ENCODE measurements at regions not wholly inside any gene's neighbourhood (a gene's known extent, or its start where the extent isn't known, plus 50 kb on each side); places are given as distances from the start of the nearest gene placed in this dataset.

GRCh38 chrX:14359727-14360126 is 169.6 kb upstream of the GLRA2 start:
- in situ Hi-C loops (cut with HindIII; ENCODE audit: low pct_ligation_motif_present, low sequenced_read_pairs): no loop called here
- H3K4me3 ChIP-seq (ENCODE audit: low read depth, low read length): no peak overlapping the region
- no peaks in the 10 kb centered on the region for H3K27me3 ChIP-seq (replicated peaks)
- no peaks in the 10 kb centered on the region for H3K36me3 ChIP-seq (replicated peaks)
- TF ChIP-seq CTCF (IDR thresholded peaks at IDR 0.05; ENCODE audit: low read depth, low read length, missing control alignments): no peak
- DNase-seq: no peak
- H3K27ac ChIP-seq: no peak overlapping the region

GRCh38 chrX:14359316-14359715 is 170.0 kb upstream of the GLRA2 start:
- no peak overlapping the region for H3K4me3 ChIP-seq (ENCODE audit: low read depth, low read length)
- H3K36me3 ChIP-seq (replicated peaks): no peaks in the 10 kb centered on the region
- no peak for TF ChIP-seq CTCF (IDR thresholded peaks at IDR 0.05; ENCODE audit: low read depth, low read length, missing control alignments)
- DNase-seq: no peak
- H3K27ac ChIP-seq: no peak overlapping the region
- in situ Hi-C loops (cut with HindIII; ENCODE audit: low pct_ligation_motif_present, low sequenced_read_pairs): no loop called here
- no peaks in the 10 kb centered on the region for H3K27me3 ChIP-seq (replicated peaks)

- in situ Hi-C loops (cut with HindIII; ENCODE audit: low pct_ligation_motif_present, low sequenced_read_pairs): no loop called here
- no peaks in the 10 kb centered on the region for H3K27me3 ChIP-seq (replicated peaks)
- TF ChIP-seq CTCF (IDR thresholded peaks at IDR 0.05; ENCODE audit: low read depth, low read length, missing control alignments): no peak
- no peak overlapping the region for H3K4me3 ChIP-seq (ENCODE audit: low read depth, low read length)
- no peak for DNase-seq
- H3K27ac ChIP-seq: no peak overlapping the region
- no peaks in the 10 kb centered on the region for H3K36me3 ChIP-seq (replicated peaks)
Measured at GRCh38 chrX:14357314-14357713, 172.0 kb upstream of the GLRA2 start.

GRCh38 chrX:14356401-14356800 is 172.9 kb upstream of the GLRA2 start:
- no peaks in the 10 kb centered on the region for H3K27me3 ChIP-seq (replicated peaks)
- DNase-seq: peak; percentile 61
- H3K36me3 ChIP-seq (replicated peaks): no peaks in the 10 kb centered on the region
- H3K27ac ChIP-seq: no peak overlapping the region
- H3K4me3 ChIP-seq (ENCODE audit: low read depth, low read length): no peak overlapping the region
- in situ Hi-C loops (cut with HindIII; ENCODE audit: low pct_ligation_motif_present, low sequenced_read_pairs): no loop called here
- no peak for TF ChIP-seq CTCF (IDR thresholded peaks at IDR 0.05; ENCODE audit: low read depth, low read length, missing control alignments)

- Histone ChIP-seq H3K36me3 (replicated peaks) (no peaks in the 10 kb centered on the region), H3K27ac (no peak overlapping the region), H3K4me3 (ENCODE audit: low read depth, low read length) (no peak overlapping the region), H3K27me3 (replicated peaks) (no peaks in the 10 kb centered on the region)
- no peak for DNase-seq
- in situ Hi-C loops (cut with HindIII; ENCODE audit: low pct_ligation_motif_present, low sequenced_read_pairs): no loop called here
- TF ChIP-seq CTCF (IDR thresholded peaks at IDR 0.05; ENCODE audit: low read depth, low read length, missing control alignments): no peak
Measured at GRCh38 chrX:14355556-14355955, 173.8 kb upstream of the GLRA2 start.

GRCh38 chrX:14354521-14354920 is 174.8 kb upstream of the GLRA2 start:
- in situ Hi-C loops (cut with HindIII; ENCODE audit: low pct_ligation_motif_present, low sequenced_read_pairs): no loop called here
- no peak for TF ChIP-seq CTCF (IDR thresholded peaks at IDR 0.05; ENCODE audit: low read depth, low read length, missing control alignments)
- no peaks in the 10 kb centered on the region for H3K36me3 ChIP-seq (replicated peaks)
- no peak overlapping the region for H3K4me3 ChIP-seq (ENCODE audit: low read depth, low read length)
- peak; percentile 24 for DNase-seq
- peak overlapping the region; percentile 3 for H3K27ac ChIP-seq
- no peaks in the 10 kb centered on the region for H3K27me3 ChIP-seq (replicated peaks)
